Activated T-helper 9 cell treated with anti-CD3 and anti-CD28 coated beads, Interleukin-2, amount 50 U/mL, for 16 hours (primary cell): ENCODE measurements at regions not wholly inside any gene's neighbourhood (a gene's known extent, or its start where the extent isn't known, plus 50 kb on each side); places are given as distances from the start of the nearest gene placed in this dataset.
"Not testable (repeated sequence)": the region's sequence is repeated elsewhere in the genome, so short reads cannot be mapped to it uniquely, and the experiment has no call there.

Experiments used
- DNase-seq: peaks from one replicate; pipeline ENCODE4 v3.0.0-alpha.2; 2020; ENCODE audit warnings: low read depth

- no peak for DNase-seq
Measured at GRCh38 chr1:98575955-98576354, 85.6 kb upstream of the SNX7 start.

DNA sequence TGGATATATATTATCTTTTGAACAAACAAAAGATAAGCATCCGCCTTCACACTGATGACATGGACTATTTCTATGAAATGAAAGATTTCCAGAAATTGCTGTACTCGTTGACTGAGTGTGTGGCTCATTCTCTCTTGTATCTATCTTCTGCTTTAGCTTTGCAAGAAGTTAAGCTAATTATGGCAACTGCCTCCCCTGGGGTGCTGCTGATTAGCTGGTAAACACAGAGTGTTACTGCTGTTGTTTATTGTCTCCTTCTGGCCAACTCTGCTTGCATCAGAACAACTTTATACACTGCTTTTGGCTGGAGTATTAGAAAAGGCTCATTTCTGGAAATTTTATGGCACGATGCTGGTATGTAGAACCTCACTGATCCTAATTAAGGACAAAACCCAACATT, 95.6 kb upstream of the SNX7 start:
- no peak for DNase-seq

GRCh38 chr1:98559291-98559690, 102.2 kb upstream of the SNX7 start:
- DNase-seq, result no peak

- DNase-seq, result no peak
Measured at GRCh38 chr1:98557895-98558294, 103.6 kb upstream of the SNX7 start.

GRCh38 chr1:98556521-98557158, 104.9 kb upstream of the SNX7 start:
- DNase-seq, result no peak

DNA sequence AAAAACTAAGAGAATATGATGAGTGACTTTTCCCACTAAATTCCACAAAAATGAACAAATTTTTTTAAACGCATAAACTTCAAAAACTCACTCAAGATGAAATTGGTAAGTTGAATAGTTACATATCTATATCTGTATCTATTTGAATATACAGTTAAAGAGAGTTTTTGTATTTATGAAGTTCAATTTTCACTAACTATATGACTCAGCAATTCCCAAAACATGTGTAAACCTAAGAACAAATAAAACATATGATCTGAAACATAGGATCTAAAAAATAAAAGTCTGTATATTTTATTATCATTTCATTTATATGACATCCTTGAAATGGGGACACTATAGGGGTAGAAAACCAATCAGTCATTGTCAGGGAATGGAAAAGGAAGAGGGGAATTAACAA, 105.7 kb upstream of the SNX7 start:
- no peak for DNase-seq

DNA sequence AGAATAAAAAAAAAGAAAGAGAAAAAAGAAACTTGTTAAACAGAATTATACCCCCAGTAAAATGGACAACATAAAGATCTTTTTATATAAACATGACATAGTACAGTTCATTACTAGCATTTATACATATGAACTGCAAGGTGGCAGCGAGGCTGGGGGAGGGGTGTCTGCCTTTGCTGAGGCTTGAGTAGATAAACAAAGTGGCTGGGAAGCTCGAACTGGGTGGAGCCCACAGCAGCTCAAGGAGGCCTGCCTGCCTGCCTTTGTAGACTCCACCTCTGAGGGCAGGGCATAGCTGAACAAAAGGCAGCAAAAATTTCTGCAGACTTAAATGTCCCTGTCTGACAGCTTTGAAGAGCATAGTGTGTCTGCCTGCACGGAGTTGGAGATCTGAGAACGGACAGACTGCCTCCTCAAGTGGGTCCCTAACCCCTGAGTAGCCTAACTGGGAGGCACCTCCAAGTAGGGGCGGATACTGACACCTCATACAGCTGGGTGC, 108.9 kb upstream of the SNX7 start:
- not testable (repeated sequence) for DNase-seq

DNA sequence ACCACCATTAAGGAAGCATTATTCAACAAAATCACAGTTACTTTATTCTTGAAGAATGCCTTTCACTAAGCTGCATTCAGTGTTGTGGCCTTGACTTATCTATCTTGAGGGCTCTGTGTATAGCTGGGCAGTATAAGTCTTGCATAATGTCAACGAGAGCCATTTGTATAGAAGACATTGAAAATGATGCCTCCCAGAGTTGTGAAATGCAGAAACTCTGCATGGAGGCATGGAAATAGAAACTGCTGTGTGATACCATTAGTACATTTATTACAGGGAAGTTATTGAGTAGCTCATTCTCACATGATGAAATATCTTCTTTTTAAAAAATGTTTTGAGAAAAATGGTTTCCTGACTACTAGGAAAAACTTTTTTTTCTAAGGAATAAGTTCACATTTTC, 111.4 kb upstream of the SNX7 start:
- DNase-seq, result no peak

DNA sequence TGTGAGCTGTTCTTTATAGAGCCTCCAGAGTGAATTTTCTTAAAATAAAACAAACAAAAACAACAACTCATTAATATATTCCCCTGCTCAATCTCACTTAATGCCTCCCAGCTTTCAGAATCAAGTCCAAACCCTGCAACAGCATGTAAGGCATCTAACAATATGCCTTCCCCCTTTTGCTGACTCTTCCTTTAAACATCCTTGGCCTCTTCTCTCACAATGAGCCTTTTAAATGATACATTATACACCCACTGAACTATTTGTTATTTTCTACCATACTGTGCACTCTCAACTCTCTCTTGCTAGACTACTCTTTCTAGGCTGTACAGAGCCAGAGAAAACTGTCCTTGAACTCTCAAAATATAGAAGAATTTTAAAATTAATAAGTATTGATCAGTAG, 115.2 kb upstream of the SNX7 start:
- DNase-seq, result no peak

- no peak for DNase-seq
Measured at GRCh38 chr1:98538106-98538505, 123.4 kb upstream of the SNX7 start.

DNA sequence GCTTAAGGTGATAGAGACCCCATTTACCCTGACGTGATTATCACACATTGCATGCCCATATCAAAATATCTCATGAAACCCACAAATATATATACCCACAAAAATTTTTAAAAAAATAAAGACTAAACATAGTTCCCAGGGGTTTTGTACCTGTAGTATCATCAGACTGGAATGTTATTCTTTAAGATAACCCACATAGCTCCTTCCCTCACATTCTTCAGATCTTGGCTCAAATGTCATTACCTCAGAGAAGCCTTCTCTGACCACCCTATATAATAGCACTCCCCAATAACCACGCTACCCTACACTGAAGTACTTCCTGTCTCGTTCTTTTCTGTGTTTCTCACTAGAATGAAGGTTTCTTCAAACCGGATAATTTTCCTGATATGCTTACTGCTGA, 138.3 kb upstream of the SNX7 start:
- DNase-seq, result no peak

DNA sequence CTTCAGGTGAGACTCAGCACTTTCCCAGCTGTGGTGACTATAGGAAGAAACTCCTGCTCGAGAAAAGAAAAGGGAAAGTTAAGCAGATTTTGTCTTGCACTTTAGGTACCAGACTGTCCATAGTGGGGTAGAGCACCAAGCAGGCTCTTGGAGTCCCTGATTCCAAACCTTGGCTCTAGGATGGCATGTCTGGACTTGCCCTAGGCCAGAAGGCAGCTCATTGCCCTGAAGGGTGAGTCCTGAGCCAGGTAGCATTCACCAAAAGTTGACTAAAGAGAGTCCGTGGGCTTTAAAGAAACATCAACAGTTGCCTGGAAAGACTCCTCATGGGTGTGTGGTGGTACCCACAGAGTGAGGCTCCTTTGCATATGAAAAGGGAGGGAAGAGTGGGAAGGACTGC, 145.2 kb upstream of the SNX7 start:
- no peak for DNase-seq

DNA sequence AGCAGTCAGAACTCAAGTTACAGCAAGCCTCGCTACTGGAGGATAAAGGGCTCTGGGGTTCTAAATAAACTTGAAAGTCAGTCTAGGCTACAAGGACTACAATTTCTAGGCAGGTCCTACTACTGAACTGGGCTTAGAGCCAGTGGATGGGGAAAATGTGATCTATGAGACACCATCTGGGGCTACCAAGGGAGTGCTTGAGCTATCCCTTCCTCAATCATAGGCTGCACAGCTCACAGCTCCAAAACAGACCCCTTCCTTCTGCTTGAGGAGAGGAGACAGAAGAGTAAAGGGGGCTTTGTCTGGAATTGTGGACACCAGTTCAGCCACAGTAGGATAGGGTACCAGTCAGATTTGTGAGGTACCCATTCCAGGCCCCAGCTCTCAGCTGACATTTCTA, 145.8 kb upstream of the SNX7 start:
- DNase-seq, result no peak

DNA sequence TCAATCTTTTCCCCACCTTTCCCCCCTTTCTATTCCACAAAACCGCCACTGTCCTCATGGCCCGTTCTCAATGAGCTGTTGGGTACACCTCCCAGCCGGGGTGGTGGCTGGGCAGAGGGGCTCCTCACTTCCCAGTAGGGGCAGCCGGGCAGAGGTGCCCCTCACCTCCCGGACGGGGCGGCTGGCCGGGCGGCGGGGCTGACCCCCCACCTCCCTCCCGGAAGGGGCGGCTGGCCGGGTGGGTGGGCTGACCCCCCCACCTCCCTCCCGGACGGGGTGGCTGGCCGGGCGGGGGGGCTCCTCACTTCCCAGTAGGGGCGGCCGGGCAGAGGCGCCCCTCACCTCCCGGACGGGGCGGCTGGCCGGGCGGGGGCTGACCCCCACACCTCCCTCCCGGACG, 149.3 kb upstream of the SNX7 start:
- DNase-seq, result not testable (repeated sequence)

- DNase-seq, result no peak
Measured at GRCh38 chr1:98503771-98504170, 157.8 kb upstream of the SNX7 start.

GRCh38 chr1:98502937-98503336, 158.6 kb upstream of the SNX7 start:
- DNase-seq, result no peak

DNA sequence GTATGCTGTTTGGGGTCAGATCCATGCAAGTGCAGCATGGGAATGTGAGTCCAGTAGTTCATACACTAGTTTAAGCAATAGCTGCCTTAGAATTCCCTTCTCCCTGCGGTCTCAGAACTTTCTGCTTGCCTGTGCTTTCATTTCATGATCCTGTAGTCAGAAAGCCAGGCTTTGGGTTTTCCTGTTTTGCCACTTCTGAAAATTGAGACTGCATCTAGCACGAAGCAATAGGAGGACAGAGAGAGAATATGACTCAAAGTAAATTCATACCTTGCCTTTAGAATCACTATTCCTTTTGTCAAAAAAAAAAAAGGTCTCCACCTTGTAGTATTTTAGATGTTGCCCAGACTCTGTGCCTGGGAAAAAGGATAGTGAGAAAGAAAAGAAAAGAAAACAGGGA, 161.2 kb upstream of the SNX7 start:
- DNase-seq, result no peak

DNA sequence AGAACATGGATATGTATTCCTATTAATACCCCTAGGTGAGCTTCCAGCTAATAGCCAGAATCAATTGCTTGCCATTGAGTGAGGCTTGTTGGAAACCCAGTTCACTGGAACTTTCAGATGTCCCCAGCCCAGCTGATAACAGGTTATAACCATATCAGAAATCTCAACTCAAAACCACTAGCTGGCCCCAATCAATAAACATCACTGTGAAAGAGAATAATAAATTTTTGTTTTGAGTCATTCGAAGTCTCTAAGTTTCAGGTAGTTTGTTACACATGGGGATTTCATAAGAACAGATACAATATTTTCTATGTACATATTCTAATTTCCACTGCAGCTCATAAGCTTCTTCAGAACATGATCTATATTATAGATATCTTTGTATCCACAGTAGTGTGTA, 162.9 kb upstream of the SNX7 start:
- DNase-seq, result no peak

DNA sequence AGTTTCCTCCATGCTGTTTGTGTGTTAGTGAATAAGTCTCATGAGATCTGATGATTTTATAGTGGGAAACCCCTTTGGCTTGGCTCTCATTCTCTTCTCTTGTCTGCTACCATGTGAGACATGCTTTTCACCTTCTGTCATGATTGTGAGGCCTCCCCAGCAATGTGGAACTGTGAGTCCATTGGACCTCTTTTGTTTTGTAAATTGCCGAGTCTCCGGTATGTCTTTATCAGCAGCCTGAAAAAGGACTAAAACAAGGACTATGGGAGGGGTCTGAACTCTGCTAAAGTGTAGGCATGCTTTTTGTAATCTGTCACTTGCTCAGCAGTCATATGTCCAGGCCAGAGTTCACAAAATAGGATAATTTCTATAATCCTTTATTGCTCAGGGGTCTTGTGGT, 164.0 kb upstream of the SNX7 start:
- no peak for DNase-seq

- DNase-seq, result no peak
Measured at GRCh38 chr1:98496256-98496995, 165.1 kb upstream of the SNX7 start.

GRCh38 chr1:98493469-98493868, 168.1 kb upstream of the SNX7 start:
- no peak for DNase-seq

GRCh38 chr1:98490099-98490498, 171.4 kb upstream of the SNX7 start:
- DNase-seq, result no peak

DNA sequence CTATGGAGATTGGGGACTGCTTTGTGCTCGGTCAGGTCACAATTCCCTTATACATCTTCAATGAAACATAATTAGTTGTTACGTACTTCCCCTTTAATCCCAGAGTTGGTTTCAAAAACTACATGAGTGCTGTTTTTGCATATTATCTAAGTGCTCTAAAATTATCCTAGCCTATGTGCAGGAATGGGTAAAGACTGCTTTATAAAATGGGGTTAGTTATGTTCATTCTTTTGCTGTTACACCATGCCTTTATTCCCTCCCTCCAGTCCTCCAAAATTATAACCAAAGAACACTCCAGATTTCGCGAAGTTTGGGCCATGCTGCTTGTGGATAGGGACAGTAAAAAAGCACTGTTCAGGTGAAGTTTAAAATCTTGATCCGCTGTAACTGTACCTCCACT, 173.9 kb upstream of the SNX7 start:
- DNase-seq, result no peak

DNA sequence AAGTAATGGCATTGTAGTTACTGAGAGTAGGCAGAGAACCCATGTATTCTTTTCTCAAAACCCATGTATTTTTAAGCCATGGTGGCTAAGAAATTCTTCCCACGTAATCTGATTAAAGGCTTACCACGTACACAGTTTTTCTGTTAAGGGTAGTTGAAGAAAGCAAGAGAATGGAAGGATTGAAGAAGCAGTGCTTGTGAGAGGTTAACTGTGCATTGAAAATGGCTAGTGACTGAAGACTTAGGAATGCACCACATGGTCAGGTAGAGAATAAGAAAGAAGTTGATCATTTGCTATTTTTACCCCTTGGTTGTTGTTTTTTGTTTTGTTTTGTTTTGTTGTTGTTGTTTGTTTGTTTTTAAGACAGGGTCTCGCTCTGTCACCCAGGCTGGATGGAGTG, 178.9 kb upstream of the SNX7 start:
- DNase-seq, result no peak
